HL-60 (cell line): ENCODE measurements at regions not wholly inside any gene's neighbourhood (a gene's known extent, or its start where the extent isn't known, plus 50 kb on each side); places are given as distances from the start of the nearest gene placed in this dataset.

Experiments
- CTCF ChIP-seq: IDR thresholded peaks from one replicate; pipeline ENCODE4 v1.5.1; 2011; ENCODE audit warnings: low read length, control low read depth, inconsistent platforms; ENCODE audit not compliant: insufficient read depth
- POLR2AphosphoS5 ChIP-seq: IDR thresholded peaks from 2 replicates; pipeline ENCODE4 v1.6.1; 2012; ENCODE audit warnings: low read depth

GRCh38 chr2:21895200-21895599 lies 771.4 kb downstream of the TDRD15 start:
- TF ChIP-seq CTCF: no peak
- no peak for TF ChIP-seq POLR2AphosphoS5
